ENCODE measurements at regions not wholly inside any gene's neighbourhood (a gene's known extent, or its start where the extent isn't known, plus 50 kb on each side); places are given as distances from the start of the nearest gene placed in this dataset.

GRCh38 chr6:6515691-6516607 is 72.6 kb upstream of the LY86 start:
- intact Hi-C loops (cut with DNase I): no loop called here
- no peak for DNase-seq (ENCODE audit: low spot score)

- DNase-seq (ENCODE audit: low spot score): no peak
- intact Hi-C loops (cut with DNase I): no loop called here
Observed at GRCh38 chr6:6516666-6517458, 71.7 kb upstream of the LY86 start.

- intact Hi-C loops (cut with DNase I): no loop called here
- no peak for DNase-seq (ENCODE audit: low spot score)
Observed at GRCh38 chr6:6518631-6519427, 69.7 kb upstream of the LY86 start.

GRCh38 chr6:6521961-6522482 is 66.5 kb upstream of the LY86 start:
- no peak for DNase-seq (ENCODE audit: low spot score)
- intact Hi-C loops (cut with DNase I): no loop called here

- intact Hi-C loops (cut with DNase I): no loop called here
- DNase-seq (ENCODE audit: low spot score): no peak
Observed at GRCh38 chr6:6522709-6523108, 65.8 kb upstream of the LY86 start.

GRCh38 chr6:6524951-6525350 is 63.6 kb upstream of the LY86 start:
- DNase-seq (ENCODE audit: low spot score): no peak
- intact Hi-C loops (cut with DNase I): no loop called here

GRCh38 chr6:6525933-6526332 is 62.6 kb upstream of the LY86 start:
- intact Hi-C loops (cut with DNase I): no loop called here
- DNase-seq (ENCODE audit: low spot score): no peak

GRCh38 chr6:6529275-6529674 is 59.2 kb upstream of the LY86 start:
- intact Hi-C loops (cut with DNase I): no loop called here
- no peak for DNase-seq (ENCODE audit: low spot score)

- no peak for DNase-seq (ENCODE audit: low spot score)
Observed at GRCh38 chr6:6533176-6533575, 55.3 kb upstream of the LY86 start.

GRCh38 chr6:6534399-6534798 is 54.1 kb upstream of the LY86 start:
- DNase-seq (ENCODE audit: low spot score): no peak
- intact Hi-C loops (cut with DNase I): no loop called here

More at GRCh38 chr6:6533176-6533575, 55.3 kb upstream of the LY86 start:
- intact Hi-C loops (cut with DNase I): no loop called here

GRCh38 chr6:6537488-6538260 is 50.8 kb upstream of the LY86 start:
- no peak for DNase-seq (ENCODE audit: low spot score)
- intact Hi-C loops (cut with DNase I): no loop called here

GRCh38 chr6:6538261-6538660 is 50.3 kb upstream of the LY86 start:
- intact Hi-C loops (cut with DNase I): no loop called here
- no peak for DNase-seq (ENCODE audit: low spot score)
